ENCODE measurements at regions not wholly inside any gene's neighbourhood (a gene's known extent, or its start where the extent isn't known, plus 50 kb on each side); places are given as distances from the start of the nearest gene placed in this dataset.

- DNase-seq, result no peak
- Histone ChIP-seq H3K4me1 (peaks cover 0 to 52% (median 38%) of the 10 kb centered on the region in 4 donors), H3K27ac (peak overlapping the region in 3 of 4 donors; percentile 27 to 65 (median 63)), H3K36me3 (no peaks in the 10 kb centered on the region), H3K9me3 (no peaks in the 10 kb centered on the region), H3K4me3 (no peak overlapping the region), H3K27me3 (no peaks in the 10 kb centered on the region)
- no peak for TF ChIP-seq EP300 (IDR thresholded peaks at IDR 0.05)
- peak in 2 of 4 donors; percentile 27 to 36 for TF ChIP-seq POLR2AphosphoS5 (IDR thresholded peaks at IDR 0.05)
- intact Hi-C loops (cut with DNase I), result loop anchor here (5.0 kb wide), 1 partner anchor 66 kb away; no protein-coding TSS in a partner anchor
- 83 to 86% methylated on average over 5 of the region's 5 CpGs for WGBS, 2 donors
These were observed 70.1 kb upstream of the MEF2C start for GRCh38 chr5:88952996-88953643.

GRCh38 chr5:88952344-88952743, 69.4 kb upstream of the MEF2C start:
- WGBS, 2 donors, result 34 to 53% methylated on average over 2 of the region's 2 CpGs
- H3K9me3 ChIP-seq, result no peaks in the 10 kb centered on the region
- no peak overlapping the region for H3K4me3 ChIP-seq
- H3K36me3 ChIP-seq, result no peaks in the 10 kb centered on the region
- H3K4me1 ChIP-seq, result peaks cover 0 to 52% (median 38%) of the 10 kb centered on the region in 4 donors
- TF ChIP-seq EP300 (IDR thresholded peaks at IDR 0.05) (no peak), POLR2AphosphoS5 (IDR thresholded peaks at IDR 0.05) (peak in 3 of 4 donors; percentile 37 to 65 (median 60))
- peak overlapping the region in 3 of 4 donors; percentile 27 to 65 (median 63) for H3K27ac ChIP-seq
- intact Hi-C loops (cut with DNase I), result loop anchor here (5.0 kb wide), 1 partner anchor 65 kb away; no protein-coding TSS in a partner anchor
- no peak for DNase-seq
- no peaks in the 10 kb centered on the region for H3K27me3 ChIP-seq

GRCh38 chr5:88951457-88951856, 68.5 kb upstream of the MEF2C start:
- no peak overlapping the region for H3K4me3 ChIP-seq
- intact Hi-C loops (cut with DNase I), result loop anchor here (5.0 kb wide), 1 partner anchor 64 kb away; no protein-coding TSS in a partner anchor
- H3K27ac ChIP-seq, result peak overlapping the region in 3 of 4 donors; percentile 18 to 65 (median 63)

GRCh38 chr5:88948746-88949600, 66.0 kb upstream of the MEF2C start:
- WGBS, 2 donors, result 91 to 94% methylated on average over 2 of the region's 2 CpGs
- H3K36me3 ChIP-seq, result no peaks in the 10 kb centered on the region
- H3K4me1 ChIP-seq, result peaks cover 0 to 46% (median 29%) of the 10 kb centered on the region in 4 donors
- H3K27me3 ChIP-seq, result no peaks in the 10 kb centered on the region
- intact Hi-C loops (cut with DNase I), result loop anchor here (10.0 kb wide), 1 partner anchor 214 kb away; no protein-coding TSS in a partner anchor
- no peak overlapping the region for H3K4me3 ChIP-seq
- TF ChIP-seq POLR2A (IDR thresholded peaks at IDR 0.05) (no peak), EP300 (IDR thresholded peaks at IDR 0.05) (no peak), POLR2AphosphoS5 (IDR thresholded peaks at IDR 0.05) (no peak)
- no peak for DNase-seq
- no peaks in the 10 kb centered on the region for H3K9me3 ChIP-seq
- peak overlapping the region in 3 of 4 donors; percentile 7 to 65 (median 63) for H3K27ac ChIP-seq

More at GRCh38 chr5:88951457-88951856, 68.5 kb upstream of the MEF2C start:
- peaks cover 0 to 52% (median 38%) of the 10 kb centered on the region in 4 donors for H3K4me1 ChIP-seq
- H3K36me3 ChIP-seq, result no peaks in the 10 kb centered on the region
- DNase-seq, result no peak
- no peaks in the 10 kb centered on the region for H3K9me3 ChIP-seq
- WGBS, 2 donors, result 87 to 91% methylated on average over 4 of the region's 4 CpGs
- no peak for TF ChIP-seq CTCF (IDR thresholded peaks at IDR 0.05)
- no peak for TF ChIP-seq POLR2AphosphoS5 (IDR thresholded peaks at IDR 0.05)
- no peak for TF ChIP-seq POLR2A (IDR thresholded peaks at IDR 0.05)
- no peak for TF ChIP-seq EP300 (IDR thresholded peaks at IDR 0.05)
- no peaks in the 10 kb centered on the region for H3K27me3 ChIP-seq

- WGBS, 2 donors, result 85 to 86% methylated on average over 8 of the region's 8 CpGs
- intact Hi-C loops (cut with DNase I), result loop anchor here (10.0 kb wide), 1 partner anchor 210 kb away; no protein-coding TSS in a partner anchor
- Histone ChIP-seq H3K36me3 (no peaks in the 10 kb centered on the region), H3K27me3 (no peaks in the 10 kb centered on the region), H3K27ac (peak overlapping the region in 3 of 4 donors; percentile 76 to 81 (median 76)), H3K4me3 (no peak overlapping the region), H3K4me1 (peaks cover 0 to 43% (median 24%) of the 10 kb centered on the region in 4 donors), H3K9me3 (no peaks in the 10 kb centered on the region)
- TF ChIP-seq POLR2AphosphoS5 (IDR thresholded peaks at IDR 0.05) (no peak), CTCF (IDR thresholded peaks at IDR 0.05) (no peak), POLR2A (IDR thresholded peaks at IDR 0.05) (no peak), EP300 (IDR thresholded peaks at IDR 0.05) (no peak)
- no peak for DNase-seq
These were observed 62.0 kb upstream of the MEF2C start for GRCh38 chr5:88944751-88945531.
